IMR-90 (cell line): ENCODE measurements at regions not wholly inside any gene's neighbourhood (a gene's known extent, or its start where the extent isn't known, plus 50 kb on each side); places are given as distances from the start of the nearest gene placed in this dataset.

Experiments used
- ATAC-seq: fragments of 200-7000 bp; cut with Tn5 transposase; 2 replicates; pipeline ENCODE4 v1.9.1; 2020; ENCODE audit warnings: low read depth, mild to moderate bottlenecking, moderate library complexity
- BruUV-seq: library from RNA; stranded (reverse); fragments of 400-500 nt; replicated peaks from 2 replicates; lab custom pipeline; 2021; lab: Mats Ljungman, UMichigan
- CTCF ChIA-PET: fragments of 300-600 bp; formaldehyde crosslinking; extraction: SDS; loops from one replicate; lab custom pipeline; 2021; ENCODE audit warnings: antibody characterized with exemption; lab: Yijun Ruan, JAX
- POLR2A ChIA-PET: fragments of 300-600 bp; sonication (Branson Sonifier 250); formaldehyde crosslinking; loops from one replicate; lab custom pipeline; 2022; ENCODE audit warnings: antibody characterized with exemption; ENCODE audit not compliant: unreplicated experiment; lab: Charles Lee
- DNase-seq: peaks from one replicate; pipeline ENCODE4 v3.0.0; 2013
- H2AFZ ChIP-seq: replicated peaks from 2 replicates; pipeline ENCODE3; 2013; ENCODE audit warnings: low read length, mild to moderate bottlenecking; ENCODE audit not compliant: poor library complexity
- H2AK5ac ChIP-seq: 2 replicates; pipeline ENCODE4 v1.6.1; 2013; ENCODE audit warnings: low read depth, low read length, inconsistent platforms
- H2AK9ac ChIP-seq: replicated peaks from 2 replicates; pipeline ENCODE3; 2013; ENCODE audit warnings: mild to moderate bottlenecking, low read depth, low read length, moderate library complexity; ENCODE audit not compliant: poor library complexity
- H2BK120ac ChIP-seq: 2 replicates; pipeline ENCODE4 v1.6.1; 2013; ENCODE audit warnings: low read depth, low read length, inconsistent platforms
- H2BK15ac ChIP-seq: 3 replicates; pipeline ENCODE4 v1.6.1; 2013; ENCODE audit warnings: low read depth, low read length, inconsistent platforms
- H2BK20ac ChIP-seq: 2 replicates; pipeline ENCODE4 v1.6.1; 2013; ENCODE audit warnings: low read depth, mild to moderate bottlenecking, inconsistent platforms, low read length, moderate library complexity
- H2BK5ac ChIP-seq: 2 replicates; pipeline ENCODE4 v1.6.1; 2013; ENCODE audit warnings: mild to moderate bottlenecking, low read depth, low read length, inconsistent platforms; ENCODE audit not compliant: poor library complexity, severe bottlenecking
- H3K14ac ChIP-seq: replicated peaks from 2 replicates; pipeline ENCODE4 v1.6.1; 2013; ENCODE audit warnings: low read depth, low read length, inconsistent platforms
- H3K18ac ChIP-seq: 2 replicates; pipeline ENCODE4 v1.6.1; 2013; ENCODE audit warnings: low read depth, low read length, control low read depth
- H3K23ac ChIP-seq: 2 replicates; pipeline ENCODE4 v1.6.1; 2013; ENCODE audit warnings: low read depth, low read length, inconsistent platforms
- H3K27ac ChIP-seq: 2 replicates; pipeline ENCODE4 v1.5.1; 2013; ENCODE audit warnings: mild to moderate bottlenecking, control low read depth, low read length; ENCODE audit not compliant: insufficient read depth
- H3K27me3 ChIP-seq: 2 replicates; pipeline ENCODE4 v1.6.1; 2013; ENCODE audit warnings: low read length; ENCODE audit not compliant: control insufficient read depth, insufficient read depth
- H3K36me3 ChIP-seq: 2 replicates; pipeline ENCODE4 v1.6.1; 2013; ENCODE audit warnings: low read length, mixed read lengths; ENCODE audit not compliant: control insufficient read depth, insufficient read depth
- H3K4ac ChIP-seq: 2 replicates; pipeline ENCODE4 v1.6.1; 2013; ENCODE audit warnings: low read depth, low read length, inconsistent platforms
- H3K4me1 ChIP-seq: 2 replicates; pipeline ENCODE4 v1.6.1; 2013; ENCODE audit warnings: low read length, mixed read lengths; ENCODE audit not compliant: control insufficient read depth, insufficient read depth
- H3K4me2 ChIP-seq: 2 replicates; pipeline ENCODE4 v1.6.1; 2013; ENCODE audit warnings: low read depth, mild to moderate bottlenecking, control low read depth, low read length, moderate library complexity
- H3K4me3 ChIP-seq: 2 replicates; pipeline ENCODE4 v1.5.1; 2013; ENCODE audit warnings: low read depth, mild to moderate bottlenecking, control low read depth, low read length, moderate library complexity; ENCODE audit not compliant: insufficient read depth
- H3K56ac ChIP-seq: 2 replicates; pipeline ENCODE4 v1.6.1; 2013; ENCODE audit warnings: low read length, inconsistent platforms; ENCODE audit not compliant: insufficient read depth; ENCODE audit errors: extremely low read depth
- H3K79me1 ChIP-seq, 2 experiments: 2 replicates each; pipeline ENCODE4 v1.6.1; 2013; ENCODE audit warnings: low read length in 2 of 2, inconsistent platforms in 1 of 2, low read depth in 1 of 2
- H3K9ac ChIP-seq: 2 replicates; pipeline ENCODE4 v1.6.1; 2013; ENCODE audit warnings: low read depth, low read length, control low read depth
- H3K9me1 ChIP-seq: 2 replicates; pipeline ENCODE4 v1.6.1; 2013; ENCODE audit warnings: low read length, inconsistent platforms; ENCODE audit not compliant: insufficient read depth
- H3K9me3 ChIP-seq: 2 replicates; pipeline ENCODE4 v1.6.1; 2013; ENCODE audit warnings: low read length; ENCODE audit not compliant: control insufficient read depth, insufficient read depth
- H4K20me1 ChIP-seq: 2 replicates; pipeline ENCODE4 v1.6.1; 2013; ENCODE audit warnings: low read length, inconsistent platforms; ENCODE audit not compliant: insufficient read depth
- H4K5ac ChIP-seq: 2 replicates; pipeline ENCODE4 v1.6.1; 2013; ENCODE audit warnings: mild to moderate bottlenecking, low read depth, low read length, control low read depth
- H4K8ac ChIP-seq, 2 experiments: 2 replicates each; pipeline ENCODE4 v1.6.1; 2013; ENCODE audit warnings: low read depth in 2 of 2, low read length in 2 of 2, control low read depth in 1 of 2, inconsistent platforms in 1 of 2
- H4K91ac ChIP-seq: 2 replicates; pipeline ENCODE4 v1.6.1; 2013; ENCODE audit warnings: low read depth, low read length, inconsistent platforms; ENCODE audit not compliant: insufficient read depth
- BHLHE40 ChIP-seq: fragments of 150-350 bp; IDR thresholded peaks from 2 replicates; pipeline ENCODE4 v1.6.1; 2016; ENCODE audit warnings: mild to moderate bottlenecking, low read depth, low read length
- CEBPB ChIP-seq: IDR thresholded peaks from 2 replicates; pipeline ENCODE4 v1.6.1; 2012; ENCODE audit warnings: low read depth, low read length, improper control_type of control experiment
- CTCF ChIP-seq: conservative IDR thresholded peaks from 2 replicates; pipeline ENCODE4 v1.5.1; 2012; ENCODE audit warnings: mild to moderate bottlenecking, low read depth, low read length, improper control_type of control experiment
- MAFK ChIP-seq: IDR thresholded peaks from 2 replicates; pipeline ENCODE4 v1.6.1; 2012; ENCODE audit warnings: low read depth, low read length, improper control_type of control experiment
- NFE2L2 ChIP-seq: fragments of 150-350 bp; IDR thresholded peaks from 2 replicates; pipeline ENCODE4 v1.6.1; 2016; ENCODE audit warnings: low read depth, mild to moderate bottlenecking, low read length
- RAD21 ChIP-seq: IDR thresholded peaks from 2 replicates; pipeline ENCODE4 v1.6.1; 2012; ENCODE audit warnings: low read length, improper control_type of control experiment
- RCOR1 ChIP-seq: IDR thresholded peaks from 2 replicates; pipeline ENCODE4 v1.6.1; 2012; ENCODE audit warnings: mild to moderate bottlenecking, low read length, improper control_type of control experiment; ENCODE audit not compliant: insufficient replicate concordance
- RFX5 ChIP-seq: IDR thresholded peaks from 2 replicates; pipeline ENCODE4 v1.8.0; 2012; ENCODE audit warnings: low read depth, mild to moderate bottlenecking, low read length, moderate library complexity
- SMC3 ChIP-seq: fragments of 150-350 bp; IDR thresholded peaks from 2 replicates; pipeline ENCODE4 v1.6.1; 2016; ENCODE audit warnings: low read depth, mild to moderate bottlenecking, antibody characterized with exemption, low read length, moderate library complexity
- WGBS, 2 experiments: methylation state at CpG; one replicate each; pipeline versions ENCODE4 v1.1.5 to v1.1.7; 2013; ENCODE audit warnings: missing lambda C conversion rate in 2 of 2; ENCODE audit not compliant: insufficient read length in 1 of 2; ENCODE audit errors: extremely low coverage in 2 of 2; 5-methylcytosine and 5-hydroxymethylcytosine counted together
- dilution Hi-C: fragments of 300-500 bp; cut with HindIII; formaldehyde crosslinking; loops from one replicate; pipeline ENCODE4 v1.14.3; 2018; ENCODE audit warnings: low sequenced_read_pairs; ENCODE audit not compliant: unreplicated experiment
- in situ Hi-C: fragments of 300-500 bp; cut with MboI; formaldehyde crosslinking; loops from 3 replicates; pipeline ENCODE4 v1.14.3; 2019; ENCODE audit warnings: low sequenced_read_pairs, inconsistent platforms, mixed read lengths
- intact Hi-C: fragments of 100-400 bp; cut with micrococcal nuclease; formaldehyde crosslinking; loops from 2 replicates; pipeline ENCODE4 v1.10.0; 2022

GRCh38 chr2:35820391-35820790 lies 535.2 kb upstream of the CRIM1 start:
- Histone ChIP-seq H3K27ac (no peak overlapping the region), H4K20me1 (no peaks in the 10 kb centered on the region), H3K9ac (no peak overlapping the region), H3K79me1 (no peaks in the 10 kb centered on the region), H3K36me3 (no peaks in the 10 kb centered on the region), H3K14ac (no peak overlapping the region), H3K23ac (no peak overlapping the region), H4K91ac (no peak overlapping the region), H3K18ac (no peak overlapping the region), H3K4me2 (no peak overlapping the region), H2AK9ac (no peak overlapping the region), H2BK15ac (no peak overlapping the region), H3K9me1 (no peaks in the 10 kb centered on the region), H3K4me3 (no peak overlapping the region), H2BK5ac (no peak overlapping the region), H3K27me3 (no peaks in the 10 kb centered on the region), H2BK20ac (no peak overlapping the region), H4K5ac (no peak overlapping the region), H3K9me3 (no peaks in the 10 kb centered on the region), H3K4ac (no peak overlapping the region), H4K8ac (no peak overlapping the region), H2AK5ac (no peak overlapping the region), H3K56ac (no peak overlapping the region), H2AFZ (no peak overlapping the region), H3K4me1 (no peaks in the 10 kb centered on the region), H2BK120ac (no peak overlapping the region)
- no CpG with 5 or more reads among the region's 2 CpGs for WGBS, 2 experiments
- intact Hi-C loops (no loop called here), in situ Hi-C loops (no loop called here), dilution Hi-C loops (no loop called here)
- BruUV-seq = no TSS peak
- ChIA-PET CTCF (no interaction called here), POLR2A (no interaction called here)
- TF ChIP-seq RAD21 (no peak), RFX5 (no peak), MAFK (no peak), RCOR1 (no peak), SMC3 (no peak), CTCF (no peak), CEBPB (no peak), BHLHE40 (no peak), NFE2L2 (no peak)
- DNase-seq (no peak), ATAC-seq (no peak)
